Osteoblast (primary cell): ENCODE measurements at regions not wholly inside any gene's neighbourhood (a gene's known extent, or its start where the extent isn't known, plus 50 kb on each side); places are given as distances from the start of the nearest gene placed in this dataset.

Experiments
- DNase-seq: peaks from one replicate; pipeline ENCODE4 v3.0.0; 2011; ENCODE audit warnings: low spot score, mixed read lengths; ENCODE audit not compliant: insufficient read length; ENCODE audit errors: missing footprints
- H2AFZ ChIP-seq: 2 replicates; pipeline ENCODE4 v1.6.0; 2011; ENCODE audit warnings: mild to moderate bottlenecking, low read length
- H3K27ac ChIP-seq: 2 replicates; pipeline ENCODE4 v1.5.1; 2011; ENCODE audit warnings: mild to moderate bottlenecking, low read depth, low read length, moderate library complexity
- H3K27me3 ChIP-seq: 2 replicates; pipeline ENCODE4 v1.6.0; 2012; ENCODE audit warnings: mild to moderate bottlenecking, control low read depth, inconsistent platforms, low read length, moderate library complexity; ENCODE audit not compliant: insufficient read depth
- H3K36me3 ChIP-seq: 2 replicates; pipeline ENCODE4 v1.5.1; 2011; ENCODE audit warnings: mild to moderate bottlenecking, low read length, control low read depth, moderate library complexity; ENCODE audit not compliant: insufficient read depth
- H3K4me1 ChIP-seq: 2 replicates; pipeline ENCODE4 v1.5.1; 2011; ENCODE audit warnings: mild to moderate bottlenecking, low read length, control low read depth, moderate library complexity; ENCODE audit not compliant: insufficient read depth
- H3K4me2 ChIP-seq: 2 replicates; pipeline ENCODE4 v1.6.0; 2011; ENCODE audit warnings: mild to moderate bottlenecking, low read length; ENCODE audit not compliant: insufficient read depth
- H3K4me3 ChIP-seq: fragments of 200-600 bp; sonication (generic); 3 replicates; pipeline ENCODE4 v1.5.1; 2012; ENCODE audit warnings: mild to moderate bottlenecking, low read length, inconsistent platforms; ENCODE audit not compliant: insufficient read depth
- H3K79me2 ChIP-seq: 2 replicates; pipeline ENCODE4 v1.6.0; 2012; ENCODE audit warnings: mild to moderate bottlenecking, low read length, control low read depth, inconsistent platforms; ENCODE audit not compliant: insufficient read depth
- H3K9me3 ChIP-seq: 2 replicates; pipeline ENCODE4 v1.5.1; 2011; ENCODE audit warnings: low read depth, low read length, control low read depth
- H4K20me1 ChIP-seq: 2 replicates; pipeline ENCODE4 v1.6.0; 2012; ENCODE audit warnings: mild to moderate bottlenecking, low read length, control low read depth; ENCODE audit not compliant: insufficient read depth
- TF ChIP-seq, protein P1 (sequence below): IDR thresholded peaks from 2 replicates; pipeline ENCODE4 v1.5.1; 2011; ENCODE audit warnings: mild to moderate bottlenecking, low read depth, low read length, moderate library complexity; ENCODE audit errors: extremely low read depth

DNA sequence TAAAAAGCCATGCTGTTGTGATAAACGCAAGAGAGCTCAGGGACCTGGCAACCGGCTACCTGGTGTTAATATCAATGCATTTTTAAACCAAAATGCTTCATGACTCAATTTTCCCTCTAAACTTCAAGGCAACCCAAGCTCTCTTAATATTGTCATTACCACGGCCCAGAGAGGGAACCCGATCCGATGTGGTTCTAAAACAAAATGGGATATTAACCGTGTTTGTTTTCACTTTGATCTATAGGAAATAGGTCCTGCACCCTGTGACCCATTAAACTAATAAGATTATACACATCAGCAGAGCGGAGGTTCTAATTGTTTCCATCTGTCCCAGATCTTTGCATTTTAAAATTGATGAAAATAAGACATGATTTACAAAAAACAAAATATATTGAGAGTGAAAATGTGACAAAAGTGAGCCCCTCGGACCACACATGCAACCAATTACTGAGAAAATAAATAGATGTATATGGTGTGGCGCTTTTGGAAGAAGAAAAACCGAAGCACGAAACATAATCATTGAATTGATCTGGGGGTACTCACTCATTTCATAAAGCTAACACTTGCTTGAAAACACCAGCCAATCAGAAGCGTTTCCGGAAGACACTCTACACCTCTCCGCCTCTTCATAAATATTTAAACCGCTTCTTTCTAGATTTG, 290.3 kb upstream of the NFE2L3 start:
- Histone ChIP-seq H3K4me1 (peaks cover 10% of the 10 kb centered on the region), H2AFZ (peak overlapping the region; percentile 56), H3K4me3 (peak overlapping the region; percentile 67), H3K36me3 (no peaks in the 10 kb centered on the region), H3K4me2 (peak overlapping the region; percentile 92), H3K79me2 (no peaks in the 10 kb centered on the region), H3K27ac (peak overlapping the region; percentile 76), H4K20me1 (no peaks in the 10 kb centered on the region), H3K27me3 (peaks cover 39% of the 10 kb centered on the region), H3K9me3 (no peaks in the 10 kb centered on the region)
- DNase-seq: peak; percentile 66
- TF ChIP-seq, protein P1, sequence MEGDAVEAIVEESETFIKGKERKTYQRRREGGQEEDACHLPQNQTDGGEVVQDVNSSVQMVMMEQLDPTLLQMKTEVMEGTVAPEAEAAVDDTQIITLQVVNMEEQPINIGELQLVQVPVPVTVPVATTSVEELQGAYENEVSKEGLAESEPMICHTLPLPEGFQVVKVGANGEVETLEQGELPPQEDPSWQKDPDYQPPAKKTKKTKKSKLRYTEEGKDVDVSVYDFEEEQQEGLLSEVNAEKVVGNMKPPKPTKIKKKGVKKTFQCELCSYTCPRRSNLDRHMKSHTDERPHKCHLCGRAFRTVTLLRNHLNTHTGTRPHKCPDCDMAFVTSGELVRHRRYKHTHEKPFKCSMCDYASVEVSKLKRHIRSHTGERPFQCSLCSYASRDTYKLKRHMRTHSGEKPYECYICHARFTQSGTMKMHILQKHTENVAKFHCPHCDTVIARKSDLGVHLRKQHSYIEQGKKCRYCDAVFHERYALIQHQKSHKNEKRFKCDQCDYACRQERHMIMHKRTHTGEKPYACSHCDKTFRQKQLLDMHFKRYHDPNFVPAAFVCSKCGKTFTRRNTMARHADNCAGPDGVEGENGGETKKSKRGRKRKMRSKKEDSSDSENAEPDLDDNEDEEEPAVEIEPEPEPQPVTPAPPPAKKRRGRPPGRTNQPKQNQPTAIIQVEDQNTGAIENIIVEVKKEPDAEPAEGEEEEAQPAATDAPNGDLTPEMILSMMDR: no peak

DNA sequence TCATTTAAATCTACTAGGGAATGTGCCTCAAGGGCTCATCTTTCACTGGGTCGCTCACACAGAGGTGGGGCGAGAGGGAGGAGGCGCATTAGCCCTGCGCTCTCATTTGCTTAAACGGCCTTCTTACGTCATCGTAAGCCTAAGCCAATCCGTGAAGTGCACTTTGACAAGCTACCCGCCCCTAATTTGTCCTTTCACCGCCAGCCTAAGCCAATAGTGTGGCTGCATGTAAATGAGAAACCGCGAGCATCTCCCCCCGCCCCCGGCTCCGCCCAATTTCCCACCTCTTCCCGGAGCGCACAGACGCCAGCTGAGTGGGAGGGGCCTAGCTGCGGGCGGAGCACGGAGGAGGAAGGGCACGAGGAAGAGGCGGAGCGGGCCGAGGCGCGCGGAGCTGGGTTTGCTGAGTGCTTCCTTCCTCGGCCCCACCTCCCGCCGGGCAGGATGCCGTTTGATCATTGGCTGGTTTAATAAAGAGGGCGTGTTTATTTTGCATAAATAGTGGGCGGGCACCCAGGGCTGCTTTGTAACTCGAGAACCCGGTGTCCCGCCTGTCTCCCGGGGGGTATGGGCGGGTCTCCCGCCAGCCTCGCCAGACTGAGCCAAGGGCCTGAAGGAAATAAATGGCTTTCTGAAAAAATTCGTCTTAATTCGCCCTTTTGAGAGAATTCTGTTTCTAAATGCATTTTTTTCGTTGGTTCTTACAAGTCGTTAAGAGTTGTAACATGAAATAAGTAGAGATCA, 289.6 kb upstream of the NFE2L3 start:
- Histone ChIP-seq H2AFZ (no peak overlapping the region), H3K79me2 (no peaks in the 10 kb centered on the region), H3K4me2 (peak overlapping the region; percentile 92), H3K27me3 (peaks cover 44% of the 10 kb centered on the region), H3K27ac (peak overlapping the region; percentile 76), H3K36me3 (no peaks in the 10 kb centered on the region), H4K20me1 (no peaks in the 10 kb centered on the region), H3K4me1 (peaks cover 10% of the 10 kb centered on the region), H3K9me3 (no peaks in the 10 kb centered on the region), H3K4me3 (peak overlapping the region; percentile 67)
- TF ChIP-seq, protein P1: no peak
- DNase-seq: peak; percentile 98

DNA sequence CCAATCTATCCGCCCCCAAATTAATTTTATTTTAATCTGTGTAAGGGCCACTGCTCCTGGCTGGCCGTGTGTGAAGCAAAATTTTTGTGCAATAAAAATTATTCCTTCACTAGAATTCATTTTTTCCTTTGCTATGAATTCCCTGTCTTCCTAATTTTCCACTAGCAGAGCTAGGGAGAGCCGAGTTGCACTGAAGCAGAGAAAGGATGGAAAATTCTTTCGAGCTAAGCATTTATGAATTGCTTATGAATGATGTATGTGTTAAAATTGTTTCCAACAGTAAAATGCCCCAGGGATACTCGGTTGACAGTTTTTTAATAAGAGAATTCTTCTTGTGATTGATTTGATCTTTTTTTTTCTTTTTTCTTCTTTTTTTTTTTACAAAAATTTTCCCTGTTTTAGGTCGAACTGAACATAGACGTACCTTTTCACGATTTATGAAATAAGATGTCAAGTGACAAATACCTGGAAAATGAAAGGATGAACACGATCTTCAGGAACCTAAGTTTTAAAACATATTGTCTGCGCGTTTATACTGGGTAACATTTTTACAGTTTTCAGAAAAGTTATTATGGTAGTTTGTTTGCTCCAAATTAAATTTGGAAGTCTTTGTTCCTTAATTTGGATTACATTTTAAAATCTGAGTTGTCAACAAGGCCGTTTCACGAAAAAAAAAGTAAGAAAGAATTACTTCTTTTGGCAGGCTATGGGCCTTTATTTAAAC, 288.8 kb upstream of the NFE2L3 start:
- H3K27ac ChIP-seq: no peak overlapping the region
- no peaks in the 10 kb centered on the region for H3K36me3 ChIP-seq
- H4K20me1 ChIP-seq: no peaks in the 10 kb centered on the region
- DNase-seq: no peak
- peak overlapping the region; percentile 62 for H3K4me2 ChIP-seq
- no peaks in the 10 kb centered on the region for H3K9me3 ChIP-seq
- H2AFZ ChIP-seq: no peak overlapping the region
- TF ChIP-seq, protein P1: no peak
- no peak overlapping the region for H3K4me3 ChIP-seq
- H3K79me2 ChIP-seq: no peaks in the 10 kb centered on the region
- peaks cover 52% of the 10 kb centered on the region for H3K27me3 ChIP-seq
- H3K4me1 ChIP-seq: peaks cover 4% of the 10 kb centered on the region

DNA sequence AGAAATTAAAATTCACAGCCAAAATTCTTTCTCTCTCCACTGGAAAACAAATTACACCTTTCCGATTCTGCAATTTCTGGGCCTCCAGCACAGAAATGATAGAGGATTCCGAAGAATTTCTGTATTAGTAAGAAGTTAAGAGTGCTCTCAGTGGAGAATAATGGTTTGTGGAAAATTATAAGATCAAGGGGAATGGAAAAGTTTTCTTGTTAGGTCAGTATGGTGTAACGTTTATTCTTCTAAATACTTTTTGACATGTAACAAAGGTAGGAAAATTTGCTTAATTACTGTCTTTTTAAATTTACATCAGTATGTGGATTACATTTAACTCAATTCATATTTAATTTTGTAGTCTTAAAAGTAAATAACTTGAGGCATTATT, 288.3 kb upstream of the NFE2L3 start:
- no peak for DNase-seq
- no peaks in the 10 kb centered on the region for H3K36me3 ChIP-seq
- no peak overlapping the region for H3K4me2 ChIP-seq
- no peaks in the 10 kb centered on the region for H3K79me2 ChIP-seq
- no peak overlapping the region for H2AFZ ChIP-seq
- peaks cover 57% of the 10 kb centered on the region for H3K27me3 ChIP-seq
- no peaks in the 10 kb centered on the region for H3K9me3 ChIP-seq
- peaks cover 4% of the 10 kb centered on the region for H3K4me1 ChIP-seq
- H4K20me1 ChIP-seq: no peaks in the 10 kb centered on the region
- TF ChIP-seq, protein P1: no peak
- no peak overlapping the region for H3K27ac ChIP-seq
- H3K4me3 ChIP-seq: no peak overlapping the region
